ENCODE measurements at regions not wholly inside any gene's neighbourhood (a gene's known extent, or its start where the extent isn't known, plus 50 kb on each side); places are given as distances from the start of the nearest gene placed in this dataset.

GRCh38 chr6:43938178-43939105, 168.4 kb downstream of the VEGFA start:
- Histone ChIP-seq H2AFZ (no peak overlapping the region), H3K27ac (peak overlapping the region; percentile 49), H3K4me3 (no peak overlapping the region), H3K36me3 (replicated peaks; ENCODE audit: insufficient read depth, low read depth) (no peaks in the 10 kb centered on the region), H3K79me2 (no peaks in the 10 kb centered on the region), H4K20me1 (ENCODE audit: insufficient read depth, poor library complexity, severe bottlenecking) (no peaks in the 10 kb centered on the region), H3K9me2 (replicated peaks; ENCODE audit: insufficient read depth) (no peaks in the 10 kb centered on the region), H3K4me2 (no peak overlapping the region), H3K27me3 (no peaks in the 10 kb centered on the region), H3K4me1 (ENCODE audit: insufficient read depth) (peaks cover 50% of the 10 kb centered on the region), H3K9me3 (ENCODE audit: low read depth) (no peaks in the 10 kb centered on the region)
- 67% methylated on average over 18 of the region's 18 CpGs for WGBS (ENCODE audit: low lambda C conversion rate, missing lambda C conversion rate)
- DNase-seq (ENCODE audit: low spot score), result no peak
- no peak for TF ChIP-seq EZH2phosphoT487 (IDR thresholded peaks at IDR 0.05; ENCODE audit: low read depth, severe bottlenecking, unreplicated experiment)
- no peak for TF ChIP-seq CTCF (IDR thresholded peaks at IDR 0.05; ENCODE audit: poor library complexity)
- TF ChIP-seq EZH2 (IDR thresholded peaks at IDR 0.05; ENCODE audit: borderline replicate concordance), result no peak

GRCh38 chr6:43937236-43938177, 167.5 kb downstream of the VEGFA start:
- no peaks in the 10 kb centered on the region for H3K36me3 ChIP-seq (replicated peaks; ENCODE audit: insufficient read depth, low read depth)
- H3K27ac ChIP-seq, result peak overlapping the region; percentile 49
- 42% methylated on average over 7 of the region's 7 CpGs for WGBS (ENCODE audit: low lambda C conversion rate, missing lambda C conversion rate)
- H3K9me3 ChIP-seq (ENCODE audit: low read depth), result no peaks in the 10 kb centered on the region
- no peak overlapping the region for H3K4me2 ChIP-seq
- no peaks in the 10 kb centered on the region for H3K79me2 ChIP-seq
- no peaks in the 10 kb centered on the region for H3K9me2 ChIP-seq (replicated peaks; ENCODE audit: insufficient read depth)
- no peak overlapping the region for H2AFZ ChIP-seq
- H4K20me1 ChIP-seq (ENCODE audit: insufficient read depth, poor library complexity, severe bottlenecking), result no peaks in the 10 kb centered on the region
- no peaks in the 10 kb centered on the region for H3K27me3 ChIP-seq
- no peak for TF ChIP-seq CTCF (IDR thresholded peaks at IDR 0.05; ENCODE audit: poor library complexity)
- H3K4me3 ChIP-seq, result no peak overlapping the region
- H3K4me1 ChIP-seq (ENCODE audit: insufficient read depth), result peaks cover 56% of the 10 kb centered on the region
- DNase-seq (ENCODE audit: low spot score), result peak; percentile 63

GRCh38 chr6:43936476-43936875, 166.5 kb downstream of the VEGFA start:
- no peaks in the 10 kb centered on the region for H4K20me1 ChIP-seq (ENCODE audit: insufficient read depth, poor library complexity, severe bottlenecking)
- no peaks in the 10 kb centered on the region for H3K27me3 ChIP-seq
- H3K4me2 ChIP-seq, result no peak overlapping the region
- H2AFZ ChIP-seq, result no peak overlapping the region
- TF ChIP-seq EZH2 (IDR thresholded peaks at IDR 0.05; ENCODE audit: borderline replicate concordance) (no peak), EZH2phosphoT487 (IDR thresholded peaks at IDR 0.05; ENCODE audit: low read depth, severe bottlenecking, unreplicated experiment) (no peak), CTCF (IDR thresholded peaks at IDR 0.05; ENCODE audit: poor library complexity) (no peak)
- no peaks in the 10 kb centered on the region for H3K36me3 ChIP-seq (replicated peaks; ENCODE audit: insufficient read depth, low read depth)
- WGBS (ENCODE audit: low lambda C conversion rate, missing lambda C conversion rate), result 82% methylated on average over 9 of the region's 9 CpGs
- DNase-seq (ENCODE audit: low spot score), result no peak
- no peaks in the 10 kb centered on the region for H3K9me2 ChIP-seq (replicated peaks; ENCODE audit: insufficient read depth)
- H3K79me2 ChIP-seq, result no peaks in the 10 kb centered on the region
- no peak overlapping the region for H3K4me3 ChIP-seq
- H3K27ac ChIP-seq, result no peak overlapping the region
- H3K4me1 ChIP-seq (ENCODE audit: insufficient read depth), result peaks cover 46% of the 10 kb centered on the region
- H3K9me3 ChIP-seq (ENCODE audit: low read depth), result no peaks in the 10 kb centered on the region

All from hepatocyte (in vitro differentiated cells).